GM12878 (cell line): ENCODE measurements at regions not wholly inside any gene's neighbourhood (a gene's known extent, or its start where the extent isn't known, plus 50 kb on each side); places are given as distances from the start of the nearest gene placed in this dataset.

Source experiments
- ATF7 ChIP-seq: fragments of 450-650 bp; IDR thresholded peaks from 2 replicates; pipeline ENCODE4 v1.6.1; 2016; ENCODE audit warnings: low read depth, mild to moderate bottlenecking
- CHD4 ChIP-seq: fragments of 200-600 bp; sonication (generic); IDR thresholded peaks from 2 replicates; pipeline ENCODE4 v1.6.1; 2016; ENCODE audit warnings: mild to moderate bottlenecking
- CREB1 ChIP-seq: IDR thresholded peaks from 2 replicates; pipeline ENCODE4 v1.6.1; 2012; ENCODE audit warnings: low read depth, mild to moderate bottlenecking, inconsistent platforms
- CTCF ChIP-seq, 3 experiments: IDR thresholded peaks in 2 of 3; conservative IDR thresholded peaks in 1 of 3; 2 replicates each; pipeline ENCODE4 v1.5.1; 2011; ENCODE audit warnings: low read depth in 3 of 3, low read length in 3 of 3, mild to moderate bottlenecking in 3 of 3, control low read depth in 2 of 3, moderate library complexity in 2 of 3, inconsistent platforms in 1 of 3, mixed read lengths in 1 of 3; ENCODE audit not compliant: control insufficient read depth in 2 of 3, insufficient read depth in 1 of 3; ENCODE audit errors: extremely low read depth in 1 of 3
- EGR1 ChIP-seq, 2 experiments: IDR thresholded peaks; 1 replicate in 1 of 2; 2 replicates in 1 of 2; pipeline ENCODE4 v1.6.1; 2011 to 2012; ENCODE audit warnings: low read depth in 2 of 2, low read length in 2 of 2, borderline replicate concordance in 1 of 2, mild to moderate bottlenecking in 1 of 2, moderate library complexity in 1 of 2
- EZH2 ChIP-seq: IDR thresholded peaks from 2 replicates; pipeline ENCODE4 v1.6.1; 2012; ENCODE audit warnings: low read depth, mild to moderate bottlenecking, control low read depth, inconsistent platforms, low read length, borderline replicate concordance; ENCODE audit not compliant: control insufficient read depth
- GABPA ChIP-seq: IDR thresholded peaks from 2 replicates; pipeline ENCODE4 v1.6.1; 2014; ENCODE audit warnings: antibody characterized with exemption, low read depth, mild to moderate bottlenecking, inconsistent platforms
- HDAC6 ChIP-seq: fragments of 200-600 bp; sonication (generic); IDR thresholded peaks from one replicate; pipeline ENCODE4 v1.8.0; 2017; ENCODE audit warnings: antibody characterized with exemption; ENCODE audit not compliant: unreplicated experiment
- KDM1A ChIP-seq: fragments of 200-600 bp; sonication (generic); IDR thresholded peaks from 2 replicates; pipeline ENCODE4 v1.6.1; 2016; ENCODE audit warnings: borderline replicate concordance
- POLR2A ChIP-seq: IDR thresholded peaks from 2 replicates; pipeline ENCODE4 v1.6.1; 2011; ENCODE audit warnings: low read depth, mild to moderate bottlenecking, low read length
- POLR2AphosphoS5 ChIP-seq: IDR thresholded peaks from 2 replicates; pipeline ENCODE4 v1.6.1; 2011; ENCODE audit warnings: mild to moderate bottlenecking, low read length, inconsistent platforms
- RB1 ChIP-seq: fragments of 450-650 bp; formaldehyde crosslinking; IDR thresholded peaks from 2 replicates; pipeline ENCODE4 v1.6.1; 2017; ENCODE audit warnings: mild to moderate bottlenecking, borderline replicate concordance
- SP1 ChIP-seq: IDR thresholded peaks from one replicate; pipeline ENCODE4 v1.6.1; 2011; ENCODE audit warnings: low read depth, low read length
- TAF1 ChIP-seq: IDR thresholded peaks from 2 replicates; pipeline ENCODE4 v1.6.1; 2011; ENCODE audit warnings: mild to moderate bottlenecking, low read depth, low read length, borderline replicate concordance

GRCh38 chr1:20413136-20413775 lies 72.8 kb downstream of the CAMK2N1 start:
- TF ChIP-seq POLR2A (no peak), POLR2AphosphoS5 (no peak), HDAC6 (no peak), CREB1 (no peak), CTCF (IDR thresholded peaks at IDR 0.05 in 2 of 3, conservative IDR thresholded peaks at IDR 0.05 in 1 of 3; ENCODE audit: control insufficient read depth in 2 of 3, extremely low read depth in 1 of 3, insufficient read depth in 1 of 3, low read depth in 3 of 3, low read length in 3 of 3) (no peak), CHD4 (no peak), EGR1 (IDR thresholded peaks at IDR 0.05; ENCODE audit: borderline replicate concordance in 1 of 2, low read depth in 2 of 2, low read length in 2 of 2) (no peak), SP1 (no peak), GABPA (no peak), RB1 (no peak), EZH2 (no peak), KDM1A (no peak), TAF1 (no peak), ATF7 (no peak)
